PC-9 (cell line): ENCODE measurements at regions not wholly inside any gene's neighbourhood (a gene's known extent, or its start where the extent isn't known, plus 50 kb on each side); places are given as distances from the start of the nearest gene placed in this dataset.

Source experiments
- BruUV-seq: library from RNA; stranded (reverse); fragments of 400-500 nt; replicated peaks from 2 replicates; lab custom pipeline; 2021; lab: Mats Ljungman, UMichigan
- CTCF ChIA-PET: fragments of 300-600 bp; sonication (Branson Sonifier 250); formaldehyde crosslinking; loops from one replicate; lab custom pipeline; 2022; ENCODE audit warnings: antibody characterized with exemption; lab: Charles Lee
- POLR2A ChIA-PET: fragments of 300-600 bp; sonication (Branson Sonifier 250); formaldehyde crosslinking; loops from one replicate; lab custom pipeline; 2022; ENCODE audit warnings: antibody characterized with exemption; ENCODE audit not compliant: unreplicated experiment; lab: Charles Lee
- DNase-seq, 2 experiments: peaks; one replicate each; pipeline versions ENCODE4 v3.0.0 to v3.0.0-alpha.2; 2015 to 2022; ENCODE audit warnings: mixed read lengths in 1 of 2
- H2AFZ ChIP-seq: fragments of 200-600 bp; sonication (generic); 2 replicates; pipeline ENCODE4 v1.8.1; 2017; ENCODE audit warnings: antibody characterized with exemption
- H3F3A ChIP-seq: fragments of 200-600 bp; sonication (generic); 2 replicates; pipeline ENCODE4 v1.8.1; 2017; ENCODE audit warnings: antibody characterized with exemption, mild to moderate bottlenecking, low read depth; ENCODE audit not compliant: insufficient read depth
- H3K27ac ChIP-seq: fragments of 200-600 bp; sonication (generic); 2 replicates; pipeline ENCODE4 v1.6.1; 2016; ENCODE audit warnings: mixed run types
- H3K27me3 ChIP-seq: fragments of 200-600 bp; sonication (generic); 2 replicates; pipeline ENCODE4 v1.6.1; 2016; ENCODE audit warnings: low read depth, mixed run types; ENCODE audit not compliant: insufficient read depth
- H3K36me3 ChIP-seq: fragments of 200-600 bp; sonication (generic); 2 replicates; pipeline ENCODE4 v1.6.1; 2016; ENCODE audit warnings: low read depth, mixed run types
- H3K4me1 ChIP-seq: fragments of 200-600 bp; sonication (generic); replicated peaks from 2 replicates; pipeline ENCODE4 v1.6.1; 2016; ENCODE audit warnings: mixed run types; ENCODE audit not compliant: insufficient read depth
- H3K4me2 ChIP-seq: fragments of 200-600 bp; sonication (generic); 2 replicates; pipeline ENCODE4 v1.6.1; 2017; ENCODE audit warnings: mixed run types
- H3K4me3 ChIP-seq: fragments of 200-600 bp; sonication (generic); 2 replicates; pipeline ENCODE4 v1.6.1; 2016; ENCODE audit warnings: mixed run types
- H3K79me2 ChIP-seq: fragments of 200-600 bp; sonication (generic); 2 replicates; pipeline ENCODE4 v1.6.1; 2017; ENCODE audit warnings: low read depth, mixed run types
- H3K9me2 ChIP-seq: fragments of 200-600 bp; sonication (generic); 2 replicates; pipeline ENCODE4 v1.8.1; 2017; ENCODE audit warnings: mild to moderate bottlenecking; ENCODE audit not compliant: insufficient read depth
- H3K9me3 ChIP-seq: fragments of 200-600 bp; sonication (generic); 2 replicates; pipeline ENCODE4 v1.8.1; 2016; ENCODE audit warnings: low read depth; ENCODE audit not compliant: insufficient read depth
- H4K20me1 ChIP-seq: fragments of 200-600 bp; sonication (generic); 2 replicates; pipeline ENCODE4 v1.8.1; 2017; ENCODE audit not compliant: insufficient read depth
- EZH2 ChIP-seq: fragments of 200-600 bp; sonication (generic); IDR thresholded peaks from 2 replicates; pipeline ENCODE4 v1.8.0; 2017; ENCODE audit warnings: antibody characterized with exemption, low read depth
- intact Hi-C: fragments of 100-400 bp; cut with micrococcal nuclease; formaldehyde crosslinking; loops from one replicate; pipeline ENCODE4 v1.10.0; 2022; ENCODE audit not compliant: unreplicated experiment
- TF ChIP-seq, protein P1 (sequence below): fragments of 200-600 bp; sonication (generic); conservative IDR thresholded peaks from 2 replicates; pipeline ENCODE4 v1.6.1; 2017; ENCODE audit warnings: mixed run types, antibody characterized with exemption, mild to moderate bottlenecking, moderate library complexity

DNA sequence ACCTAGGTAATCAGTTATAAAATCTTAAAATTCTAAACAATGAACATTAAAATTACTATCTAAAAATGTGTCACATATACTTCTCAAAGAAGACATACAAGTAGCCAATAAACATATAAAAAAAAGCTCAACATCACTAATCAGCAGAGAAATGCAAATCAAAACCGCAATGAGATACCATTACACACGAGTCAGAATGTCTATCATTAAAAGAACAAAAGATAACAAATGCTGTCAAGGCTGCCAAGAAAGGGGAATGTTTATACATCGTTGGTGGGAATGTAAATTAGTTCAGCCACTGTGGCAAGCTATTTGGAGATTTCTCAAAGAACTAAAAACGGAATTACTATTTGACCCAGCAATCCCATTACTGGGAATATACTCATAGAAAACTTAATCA lies 310.3 kb upstream of the EDNRB start:
- Histone ChIP-seq H3K36me3 (no peaks in the 10 kb centered on the region), H3K27ac (no peak overlapping the region), H3K4me2 (no peak overlapping the region), H4K20me1 (no peaks in the 10 kb centered on the region), H3K4me3 (no peak overlapping the region), H3K27me3 (no peaks in the 10 kb centered on the region), H3K9me2 (no peaks in the 10 kb centered on the region), H3F3A (no peaks in the 10 kb centered on the region), H3K79me2 (no peaks in the 10 kb centered on the region), H3K9me3 (no peaks in the 10 kb centered on the region), H3K4me1 (no peaks in the 10 kb centered on the region), H2AFZ (no peak overlapping the region)
- DNase-seq: no peak
- intact Hi-C loops: no loop called here
- no TSS peak for BruUV-seq
- ChIA-PET POLR2A (no interaction called here), CTCF (no interaction called here)
- TF ChIP-seq EZH2: no peak

DNA sequence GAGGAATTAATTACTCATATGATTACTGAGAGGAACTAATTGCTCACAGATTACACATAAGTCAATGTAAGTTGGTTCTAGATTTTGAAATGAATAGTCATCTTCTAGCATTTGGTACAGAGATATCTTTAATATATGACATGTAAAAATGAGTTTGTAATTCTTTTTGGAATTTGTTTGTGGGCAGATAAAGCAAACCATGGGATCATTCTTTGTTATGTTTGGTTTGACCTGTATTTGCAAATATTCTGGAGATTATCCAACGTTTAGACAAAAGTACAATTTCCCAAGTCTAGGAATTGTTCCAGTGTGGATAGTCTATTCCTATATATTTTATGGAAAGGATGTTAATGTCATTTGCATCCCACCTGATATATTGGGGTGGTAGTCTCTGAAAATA lies 309.6 kb upstream of the EDNRB start:
- Histone ChIP-seq H3K27me3 (no peaks in the 10 kb centered on the region), H3K27ac (no peak overlapping the region), H3K9me2 (no peaks in the 10 kb centered on the region), H3F3A (no peaks in the 10 kb centered on the region), H2AFZ (no peak overlapping the region), H3K36me3 (no peaks in the 10 kb centered on the region), H3K4me3 (no peak overlapping the region), H3K4me1 (no peaks in the 10 kb centered on the region), H3K9me3 (no peaks in the 10 kb centered on the region), H3K79me2 (no peaks in the 10 kb centered on the region), H3K4me2 (no peak overlapping the region), H4K20me1 (no peaks in the 10 kb centered on the region)
- CTCF ChIA-PET: no interaction called here
- TF ChIP-seq, protein P1, sequence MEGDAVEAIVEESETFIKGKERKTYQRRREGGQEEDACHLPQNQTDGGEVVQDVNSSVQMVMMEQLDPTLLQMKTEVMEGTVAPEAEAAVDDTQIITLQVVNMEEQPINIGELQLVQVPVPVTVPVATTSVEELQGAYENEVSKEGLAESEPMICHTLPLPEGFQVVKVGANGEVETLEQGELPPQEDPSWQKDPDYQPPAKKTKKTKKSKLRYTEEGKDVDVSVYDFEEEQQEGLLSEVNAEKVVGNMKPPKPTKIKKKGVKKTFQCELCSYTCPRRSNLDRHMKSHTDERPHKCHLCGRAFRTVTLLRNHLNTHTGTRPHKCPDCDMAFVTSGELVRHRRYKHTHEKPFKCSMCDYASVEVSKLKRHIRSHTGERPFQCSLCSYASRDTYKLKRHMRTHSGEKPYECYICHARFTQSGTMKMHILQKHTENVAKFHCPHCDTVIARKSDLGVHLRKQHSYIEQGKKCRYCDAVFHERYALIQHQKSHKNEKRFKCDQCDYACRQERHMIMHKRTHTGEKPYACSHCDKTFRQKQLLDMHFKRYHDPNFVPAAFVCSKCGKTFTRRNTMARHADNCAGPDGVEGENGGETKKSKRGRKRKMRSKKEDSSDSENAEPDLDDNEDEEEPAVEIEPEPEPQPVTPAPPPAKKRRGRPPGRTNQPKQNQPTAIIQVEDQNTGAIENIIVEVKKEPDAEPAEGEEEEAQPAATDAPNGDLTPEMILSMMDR: no peak
- TF ChIP-seq EZH2: no peak
- no peak for DNase-seq
- POLR2A ChIA-PET: no interaction called here
- intact Hi-C loops: no loop called here
- BruUV-seq: no TSS peak

DNA sequence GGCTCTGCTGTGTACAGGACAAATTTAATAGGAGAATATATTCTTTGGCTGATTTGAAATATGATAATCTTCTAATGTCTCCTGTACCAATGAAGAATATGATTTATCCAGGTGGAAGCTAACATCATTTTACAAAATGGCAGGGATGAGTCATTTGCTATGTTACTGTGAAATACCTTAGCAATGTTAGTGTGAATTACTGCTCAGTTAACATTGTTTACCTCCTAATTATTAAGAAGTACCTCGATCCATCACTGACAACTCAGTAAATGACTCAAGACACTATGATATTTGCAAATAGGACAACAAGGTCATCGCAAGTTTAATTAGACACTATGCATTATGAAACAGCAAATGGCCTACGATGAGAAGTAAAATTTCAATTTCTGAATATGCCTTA lies 309.1 kb upstream of the EDNRB start:
- Histone ChIP-seq H3K9me3 (no peaks in the 10 kb centered on the region), H3K4me3 (no peak overlapping the region), H3K36me3 (no peaks in the 10 kb centered on the region), H3K27ac (no peak overlapping the region), H3K27me3 (no peaks in the 10 kb centered on the region), H3F3A (no peaks in the 10 kb centered on the region), H2AFZ (no peak overlapping the region), H4K20me1 (no peaks in the 10 kb centered on the region), H3K9me2 (no peaks in the 10 kb centered on the region), H3K4me2 (no peak overlapping the region), H3K79me2 (no peaks in the 10 kb centered on the region), H3K4me1 (no peaks in the 10 kb centered on the region)
- TF ChIP-seq, protein P1: no peak
- no peak for TF ChIP-seq EZH2
- no peak for DNase-seq
- intact Hi-C loops: no loop called here
- POLR2A ChIA-PET: no interaction called here
- CTCF ChIA-PET: no interaction called here
- no TSS peak for BruUV-seq

DNA sequence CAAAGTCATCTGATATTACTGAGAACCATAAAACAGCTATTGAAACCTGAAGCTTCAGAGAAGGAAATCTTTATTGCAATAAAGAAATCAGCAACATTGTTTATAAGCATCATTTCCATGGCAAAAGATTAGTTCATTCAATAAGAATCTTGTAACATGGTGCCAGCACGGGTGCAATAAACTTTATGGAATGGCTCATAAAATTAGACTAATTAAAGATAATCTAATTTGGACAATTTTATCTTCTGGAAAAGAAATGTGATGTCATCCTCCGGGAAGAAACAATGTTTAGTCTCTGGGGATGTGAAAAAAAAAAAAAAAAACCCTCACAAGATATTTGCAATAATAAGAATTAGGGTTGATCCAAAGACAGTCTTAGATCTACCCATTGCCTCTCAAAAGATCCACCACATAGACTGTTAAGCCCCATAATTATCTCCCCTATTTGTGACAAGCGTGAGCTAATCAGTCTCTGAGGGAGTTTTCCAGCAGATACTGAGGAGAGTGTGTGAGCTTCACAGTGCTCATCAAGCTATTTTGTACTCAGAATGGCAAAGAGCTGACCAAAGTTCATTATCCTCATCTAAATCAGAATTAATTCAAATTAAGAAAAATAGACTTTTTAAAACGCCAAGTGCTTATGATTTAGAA lies 297.0 kb upstream of the EDNRB start:
- Histone ChIP-seq H3K27ac (no peak overlapping the region), H3K4me1 (no peaks in the 10 kb centered on the region), H4K20me1 (no peaks in the 10 kb centered on the region), H3F3A (no peaks in the 10 kb centered on the region), H3K79me2 (no peaks in the 10 kb centered on the region), H3K27me3 (no peaks in the 10 kb centered on the region), H3K9me2 (no peaks in the 10 kb centered on the region), H3K9me3 (no peaks in the 10 kb centered on the region), H2AFZ (peak overlapping the region; percentile 42; the same call in 1 of the 2 replicates), H3K4me3 (no peak overlapping the region), H3K36me3 (no peaks in the 10 kb centered on the region), H3K4me2 (no peak overlapping the region)
- BruUV-seq: no TSS peak
- TF ChIP-seq, protein P1: no peak
- TF ChIP-seq EZH2: no peak
- intact Hi-C loops: no loop called here
- no peak for DNase-seq
- ChIA-PET POLR2A (no interaction called here), CTCF (no interaction called here)
